ENCODE measurements at regions not wholly inside any gene's neighbourhood (a gene's known extent, or its start where the extent isn't known, plus 50 kb on each side); places are given as distances from the start of the nearest gene placed in this dataset.

DNA sequence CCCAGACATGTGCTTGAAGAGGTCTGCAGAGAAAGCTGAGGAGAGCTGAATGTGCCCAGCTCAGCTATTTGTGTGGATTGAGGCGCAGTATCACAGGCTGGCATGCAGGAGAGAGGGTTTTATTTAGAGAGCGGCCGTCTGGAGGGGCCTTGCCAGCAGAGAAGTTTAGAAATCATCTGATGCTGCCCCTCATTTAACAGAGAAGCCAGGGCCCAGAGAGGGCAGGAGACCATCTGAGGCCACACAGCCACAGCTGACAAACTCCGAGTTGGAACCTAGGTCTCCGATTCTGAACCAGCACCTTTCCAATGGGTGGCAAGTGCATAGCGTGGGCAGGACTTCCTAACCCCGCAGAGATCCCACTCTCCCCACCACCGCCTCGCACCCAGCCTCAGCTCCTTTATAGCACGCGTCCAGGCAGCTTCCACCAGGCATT, 101.0 kb downstream of the LSM3 start:
- Histone ChIP-seq H3K36me3 (ENCODE audit: insufficient read depth, low read length) (no peaks in the 10 kb centered on the region), H3K9me3 (ENCODE audit: low read length) (no peaks in the 10 kb centered on the region), H3K4me2 (ENCODE audit: low read length) (no peak overlapping the region), H3K4me3 (ENCODE audit: low read depth, low read length, poor library complexity, severe bottlenecking) (no peak overlapping the region), H3K27ac (ENCODE audit: low read depth, low read length, poor library complexity, severe bottlenecking) (no peak overlapping the region), H3K79me2 (ENCODE audit: insufficient read depth, low read length) (no peaks in the 10 kb centered on the region), H3K9ac (ENCODE audit: low read length) (no peak overlapping the region), H3K9me2 (ENCODE audit: low read depth, low read length) (no peaks in the 10 kb centered on the region), H2AFZ (ENCODE audit: low read length) (no peak overlapping the region), H3K4me1 (ENCODE audit: insufficient read depth, low read length, severe bottlenecking) (no peaks in the 10 kb centered on the region), H4K20me1 (ENCODE audit: insufficient read depth, low read length) (no peaks in the 10 kb centered on the region), H3F3A (ENCODE audit: insufficient read depth, low read length) (no peaks in the 10 kb centered on the region), H3K27me3 (ENCODE audit: insufficient read depth, low read length) (no peaks in the 10 kb centered on the region)
- no peak for TF ChIP-seq EZH2 (IDR thresholded peaks at IDR 0.05; ENCODE audit: borderline replicate concordance, low read length)
- TF ChIP-seq, protein P1, sequence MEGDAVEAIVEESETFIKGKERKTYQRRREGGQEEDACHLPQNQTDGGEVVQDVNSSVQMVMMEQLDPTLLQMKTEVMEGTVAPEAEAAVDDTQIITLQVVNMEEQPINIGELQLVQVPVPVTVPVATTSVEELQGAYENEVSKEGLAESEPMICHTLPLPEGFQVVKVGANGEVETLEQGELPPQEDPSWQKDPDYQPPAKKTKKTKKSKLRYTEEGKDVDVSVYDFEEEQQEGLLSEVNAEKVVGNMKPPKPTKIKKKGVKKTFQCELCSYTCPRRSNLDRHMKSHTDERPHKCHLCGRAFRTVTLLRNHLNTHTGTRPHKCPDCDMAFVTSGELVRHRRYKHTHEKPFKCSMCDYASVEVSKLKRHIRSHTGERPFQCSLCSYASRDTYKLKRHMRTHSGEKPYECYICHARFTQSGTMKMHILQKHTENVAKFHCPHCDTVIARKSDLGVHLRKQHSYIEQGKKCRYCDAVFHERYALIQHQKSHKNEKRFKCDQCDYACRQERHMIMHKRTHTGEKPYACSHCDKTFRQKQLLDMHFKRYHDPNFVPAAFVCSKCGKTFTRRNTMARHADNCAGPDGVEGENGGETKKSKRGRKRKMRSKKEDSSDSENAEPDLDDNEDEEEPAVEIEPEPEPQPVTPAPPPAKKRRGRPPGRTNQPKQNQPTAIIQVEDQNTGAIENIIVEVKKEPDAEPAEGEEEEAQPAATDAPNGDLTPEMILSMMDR (IDR thresholded peaks at IDR 0.05; ENCODE audit: low read length): no peak

DNA sequence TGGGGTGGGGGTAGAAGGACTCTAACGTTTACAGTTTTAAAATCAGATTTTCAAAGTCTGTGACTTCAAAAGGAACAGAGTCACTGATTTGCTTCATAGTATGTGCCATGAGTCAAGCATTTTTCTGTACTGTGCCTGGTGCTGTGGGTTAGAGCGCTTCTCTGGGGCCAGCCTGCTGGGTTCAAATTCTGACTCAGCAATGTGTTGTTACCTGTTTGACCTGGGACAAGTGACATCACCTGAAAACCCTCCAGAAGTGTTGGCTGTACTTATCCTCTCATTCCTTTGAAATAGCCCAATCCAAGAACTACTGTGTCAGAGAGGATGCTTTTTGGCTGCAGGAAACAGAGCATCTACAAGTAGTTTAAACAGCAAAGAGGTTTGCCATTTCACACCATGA, 101.7 kb downstream of the LSM3 start:
- Histone ChIP-seq H3K27ac (ENCODE audit: low read depth, low read length, poor library complexity, severe bottlenecking) (no peak overlapping the region), H3K9me2 (ENCODE audit: low read depth, low read length) (no peaks in the 10 kb centered on the region), H3F3A (ENCODE audit: insufficient read depth, low read length) (no peaks in the 10 kb centered on the region), H3K9ac (ENCODE audit: low read length) (no peak overlapping the region), H3K79me2 (ENCODE audit: insufficient read depth, low read length) (no peaks in the 10 kb centered on the region), H4K20me1 (ENCODE audit: insufficient read depth, low read length) (no peaks in the 10 kb centered on the region), H3K4me1 (ENCODE audit: insufficient read depth, low read length, severe bottlenecking) (no peaks in the 10 kb centered on the region), H3K4me2 (ENCODE audit: low read length) (no peak overlapping the region), H3K9me3 (ENCODE audit: low read length) (no peaks in the 10 kb centered on the region), H3K27me3 (ENCODE audit: insufficient read depth, low read length) (no peaks in the 10 kb centered on the region), H3K36me3 (ENCODE audit: insufficient read depth, low read length) (no peaks in the 10 kb centered on the region), H3K4me3 (ENCODE audit: low read depth, low read length, poor library complexity, severe bottlenecking) (no peak overlapping the region), H2AFZ (ENCODE audit: low read length) (no peak overlapping the region)
- TF ChIP-seq, protein P1 (IDR thresholded peaks at IDR 0.05; ENCODE audit: low read length): no peak
- TF ChIP-seq EZH2 (IDR thresholded peaks at IDR 0.05; ENCODE audit: borderline replicate concordance, low read length): no peak

DNA sequence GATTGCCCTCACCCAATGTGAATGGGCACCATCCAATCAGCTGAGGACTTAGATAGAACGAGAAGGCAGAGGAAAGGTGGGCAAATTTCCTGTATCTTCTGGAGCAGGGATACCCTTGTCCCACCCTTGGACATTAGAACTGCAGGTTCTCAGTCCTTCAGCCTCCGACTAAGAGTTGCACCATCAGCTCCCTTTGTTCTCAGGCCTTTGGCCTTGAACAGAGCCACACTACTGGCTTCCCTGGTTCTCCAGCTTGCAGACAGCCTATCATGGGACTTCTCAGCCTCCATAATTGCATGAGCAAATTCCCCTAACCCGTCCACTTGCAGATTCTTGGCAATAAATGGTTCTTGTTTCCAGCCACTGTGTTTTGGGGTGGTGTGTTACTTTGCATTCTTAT, 102.4 kb downstream of the LSM3 start:
- TF ChIP-seq, protein P1 (IDR thresholded peaks at IDR 0.05; ENCODE audit: low read length): no peak
- Histone ChIP-seq H3K27me3 (ENCODE audit: insufficient read depth, low read length) (no peaks in the 10 kb centered on the region), H3K9me3 (ENCODE audit: low read length) (no peaks in the 10 kb centered on the region)

More for the DNA sequence above, 102.4 kb downstream of the LSM3 start:
- Histone ChIP-seq H3K9ac (ENCODE audit: low read length) (no peak overlapping the region), H3K79me2 (ENCODE audit: insufficient read depth, low read length) (no peaks in the 10 kb centered on the region), H4K20me1 (ENCODE audit: insufficient read depth, low read length) (no peaks in the 10 kb centered on the region), H3F3A (ENCODE audit: insufficient read depth, low read length) (no peaks in the 10 kb centered on the region), H3K27ac (ENCODE audit: low read depth, low read length, poor library complexity, severe bottlenecking) (no peak overlapping the region), H3K36me3 (ENCODE audit: insufficient read depth, low read length) (no peaks in the 10 kb centered on the region), H3K4me1 (ENCODE audit: insufficient read depth, low read length, severe bottlenecking) (no peaks in the 10 kb centered on the region), H3K4me3 (ENCODE audit: low read depth, low read length, poor library complexity, severe bottlenecking) (no peak overlapping the region), H3K4me2 (ENCODE audit: low read length) (no peak overlapping the region), H2AFZ (ENCODE audit: low read length) (no peak overlapping the region), H3K9me2 (ENCODE audit: low read depth, low read length) (no peaks in the 10 kb centered on the region)
